IMR-90 (cell line): ENCODE measurements at regions not wholly inside any gene's neighbourhood (a gene's known extent, or its start where the extent isn't known, plus 50 kb on each side); places are given as distances from the start of the nearest gene placed in this dataset.

Source experiments
- BHLHE40 ChIP-seq: fragments of 150-350 bp; IDR thresholded peaks from 2 replicates; pipeline ENCODE4 v1.6.1; 2016; ENCODE audit warnings: mild to moderate bottlenecking, low read depth, low read length
- CEBPB ChIP-seq: IDR thresholded peaks from 2 replicates; pipeline ENCODE4 v1.6.1; 2012; ENCODE audit warnings: low read depth, low read length, improper control_type of control experiment
- CHD1 ChIP-seq: IDR thresholded peaks from 2 replicates; pipeline ENCODE4 v1.6.1; 2012; ENCODE audit warnings: low read depth, low read length, improper control_type of control experiment
- CTCF ChIP-seq: conservative IDR thresholded peaks from 2 replicates; pipeline ENCODE4 v1.5.1; 2012; ENCODE audit warnings: mild to moderate bottlenecking, low read depth, low read length, improper control_type of control experiment
- ELK1 ChIP-seq: fragments of 150-350 bp; IDR thresholded peaks from 2 replicates; pipeline ENCODE4 v1.6.1; 2016; ENCODE audit warnings: low read depth, mild to moderate bottlenecking, low read length, moderate library complexity, borderline replicate concordance
- FOS ChIP-seq: fragments of 150-350 bp; IDR thresholded peaks from 2 replicates; pipeline ENCODE4 v1.6.1; 2016; ENCODE audit warnings: low read depth, low read length
- MAZ ChIP-seq: IDR thresholded peaks from 2 replicates; pipeline ENCODE4 v1.6.1; 2012; ENCODE audit warnings: low read depth, mild to moderate bottlenecking, low read length, improper control_type of control experiment, moderate library complexity, borderline replicate concordance
- MXI1 ChIP-seq: IDR thresholded peaks from 2 replicates; pipeline ENCODE4 v1.6.1; 2012; ENCODE audit warnings: low read depth, mild to moderate bottlenecking, low read length, moderate library complexity, borderline replicate concordance
- POLR2A ChIP-seq: IDR thresholded peaks from 2 replicates; pipeline ENCODE4 v1.6.1; 2012; ENCODE audit warnings: mild to moderate bottlenecking, low read depth, low read length
- RAD21 ChIP-seq: IDR thresholded peaks from 2 replicates; pipeline ENCODE4 v1.6.1; 2012; ENCODE audit warnings: low read length, improper control_type of control experiment
- RCOR1 ChIP-seq: IDR thresholded peaks from 2 replicates; pipeline ENCODE4 v1.6.1; 2012; ENCODE audit warnings: mild to moderate bottlenecking, low read length, improper control_type of control experiment; ENCODE audit not compliant: insufficient replicate concordance
- RFX5 ChIP-seq: IDR thresholded peaks from 2 replicates; pipeline ENCODE4 v1.8.0; 2012; ENCODE audit warnings: low read depth, mild to moderate bottlenecking, low read length, moderate library complexity
- SMC3 ChIP-seq: fragments of 150-350 bp; IDR thresholded peaks from 2 replicates; pipeline ENCODE4 v1.6.1; 2016; ENCODE audit warnings: low read depth, mild to moderate bottlenecking, antibody characterized with exemption, low read length, moderate library complexity

- TF ChIP-seq CTCF (no peak), MAZ (no peak), SMC3 (no peak), POLR2A (no peak), ELK1 (no peak), FOS (no peak), CEBPB (no peak), RAD21 (no peak), BHLHE40 (no peak), RCOR1 (no peak), CHD1 (no peak), RFX5 (no peak), MXI1 (no peak)
Measured at GRCh38 chrX:22373094-22373493, 100.4 kb downstream of the CBLL2 start.
